ENCODE measurements at regions not wholly inside any gene's neighbourhood (a gene's known extent, or its start where the extent isn't known, plus 50 kb on each side); places are given as distances from the start of the nearest gene placed in this dataset.

GRCh38 chr12:95411057-95411456 lies 62.9 kb upstream of the METAP2 start:
- DNase-seq (ENCODE audit: low read depth in 2 of 3, low spot score in 2 of 3) = no peak

- DNase-seq (ENCODE audit: low read depth in 2 of 3, low spot score in 2 of 3) = no peak
Observed at GRCh38 chr12:95411466-95411865, 62.5 kb upstream of the METAP2 start.

- DNase-seq (ENCODE audit: low read depth in 2 of 3, low spot score in 2 of 3) = no peak
Observed at GRCh38 chr12:95412482-95413311, 61.3 kb upstream of the METAP2 start.

DNA sequence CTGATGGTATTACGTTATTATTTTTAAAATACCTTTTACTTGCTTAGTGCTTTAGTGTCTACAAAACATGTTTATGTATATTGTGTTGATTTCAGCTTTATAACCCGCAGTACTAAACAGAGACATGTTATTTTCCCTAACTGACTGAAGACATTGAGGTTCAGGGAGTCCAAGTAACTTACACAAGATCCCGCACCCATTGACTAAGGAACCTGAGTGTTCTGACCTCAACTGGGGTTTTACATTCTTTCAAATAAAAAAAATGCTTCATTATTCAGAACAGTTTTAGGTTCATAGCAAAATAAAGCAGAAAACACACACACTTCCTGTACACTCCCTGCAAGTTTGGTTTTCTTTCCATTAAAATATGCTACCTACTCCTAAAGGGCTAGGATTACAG lies 60.4 kb upstream of the METAP2 start:
- DNase-seq (ENCODE audit: low read depth in 2 of 3, low spot score in 2 of 3) = no peak

DNA sequence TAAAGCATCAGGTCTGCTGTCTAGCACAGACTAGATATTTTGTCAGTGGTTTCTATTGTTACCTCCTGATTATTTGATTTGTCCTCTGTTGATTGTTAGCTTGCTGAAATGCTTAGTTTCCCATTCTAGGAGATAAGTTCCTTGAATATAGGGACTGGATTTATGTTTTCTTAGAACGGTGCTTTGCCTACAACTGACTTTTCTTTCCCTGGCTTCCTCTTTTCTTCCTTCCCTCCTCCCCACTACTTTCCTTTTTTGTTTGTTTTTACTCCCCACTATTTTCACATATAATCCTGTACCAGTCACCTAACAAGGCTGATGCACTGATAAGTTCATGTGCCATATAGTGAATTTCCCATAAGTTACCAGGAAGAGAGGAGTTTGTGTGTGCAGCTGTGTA lies 58.5 kb upstream of the METAP2 start:
- DNase-seq (ENCODE audit: low read depth in 2 of 3, low spot score in 2 of 3) = no peak

- DNase-seq (ENCODE audit: low read depth in 2 of 3, low spot score in 2 of 3) = no peak
Observed at GRCh38 chr12:95416111-95416636, 57.8 kb upstream of the METAP2 start.

DNA sequence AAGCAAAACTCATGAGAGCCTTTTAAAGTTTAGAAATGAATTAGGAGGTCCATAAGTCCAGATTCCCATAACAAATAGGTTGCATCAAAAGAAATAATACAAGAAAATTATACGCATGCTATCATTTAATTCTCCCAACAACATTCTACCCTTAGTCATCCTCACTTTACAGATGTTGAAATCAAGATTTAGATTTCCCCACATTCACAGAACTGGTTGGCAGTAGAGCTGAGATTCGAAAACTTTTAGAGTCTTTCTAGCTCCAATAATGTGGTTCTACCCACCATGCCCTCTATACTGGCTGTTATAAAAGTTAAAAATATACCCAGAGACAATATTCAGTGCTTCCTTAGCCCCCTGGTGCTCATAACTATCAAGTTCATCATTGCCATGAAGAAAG lies 56.6 kb upstream of the METAP2 start:
- no peak for DNase-seq (ENCODE audit: low read depth in 2 of 3, low spot score in 2 of 3)

- no peak for DNase-seq (ENCODE audit: low read depth in 2 of 3, low spot score in 2 of 3)
Observed at GRCh38 chr12:95418142-95418541, 55.8 kb upstream of the METAP2 start.

All from hematopoietic multipotent progenitor cell (in vitro differentiated cells).